IPS-18a (cell line): ENCODE measurements at regions not wholly inside any gene's neighbourhood (a gene's known extent, or its start where the extent isn't known, plus 50 kb on each side); places are given as distances from the start of the nearest gene placed in this dataset.

ENCODE experiments used
- H3K27ac ChIP-seq: one replicate; pipeline ENCODE4 v1.5.1; 2013; ENCODE audit warnings: low read length
- H3K27me3 ChIP-seq: one replicate; pipeline ENCODE4 v1.6.1; 2013; ENCODE audit warnings: mild to moderate bottlenecking, low read length; ENCODE audit not compliant: control insufficient read depth, insufficient read depth
- H3K36me3 ChIP-seq: one replicate; pipeline ENCODE4 v1.6.1; 2013; ENCODE audit warnings: low read depth, low read length; ENCODE audit not compliant: control insufficient read depth
- H3K4me1 ChIP-seq: one replicate; pipeline ENCODE4 v1.6.1; 2013; ENCODE audit warnings: low read depth, low read length; ENCODE audit not compliant: control insufficient read depth
- H3K4me3 ChIP-seq: one replicate; pipeline ENCODE4 v1.5.1; 2013; ENCODE audit warnings: low read length
- H3K9ac ChIP-seq: one replicate; pipeline ENCODE4 v1.6.1; 2013; ENCODE audit warnings: mild to moderate bottlenecking, low read length, moderate library complexity
- H3K9me3 ChIP-seq: one replicate; pipeline ENCODE4 v1.6.1; 2013; ENCODE audit warnings: low read depth, low read length; ENCODE audit not compliant: control insufficient read depth

DNA sequence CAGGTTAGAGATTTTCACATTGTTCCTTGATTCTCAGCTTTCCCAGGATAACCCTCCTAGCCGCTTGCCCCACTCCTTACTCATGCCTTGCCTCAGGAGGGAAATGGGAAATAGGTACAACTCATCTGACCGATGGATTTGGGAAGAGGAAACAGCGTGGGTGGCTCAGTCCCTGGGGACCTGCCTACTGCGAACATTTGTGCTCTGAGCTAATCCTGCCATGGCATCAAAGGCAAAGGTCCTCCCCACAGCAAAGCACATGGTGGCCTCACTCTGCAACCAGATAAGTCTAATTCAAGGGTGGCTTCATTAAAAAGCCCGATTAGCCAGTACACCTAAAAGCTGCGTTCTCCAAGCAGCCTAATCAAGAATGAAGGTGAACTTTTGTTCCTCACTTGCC, 82.4 kb upstream of the ADRA1B start:
- Histone ChIP-seq H3K36me3 (no peaks in the 10 kb centered on the region), H3K27ac (no peak overlapping the region), H3K9ac (no peak overlapping the region), H3K4me3 (no peak overlapping the region), H3K9me3 (no peaks in the 10 kb centered on the region), H3K4me1 (no peaks in the 10 kb centered on the region), H3K27me3 (no peaks in the 10 kb centered on the region)

GRCh38 chr5:159835548-159835947, 80.7 kb upstream of the ADRA1B start:
- H3K27ac ChIP-seq = no peak overlapping the region
- no peak overlapping the region for H3K4me3 ChIP-seq
- H3K36me3 ChIP-seq = no peaks in the 10 kb centered on the region
- H3K4me1 ChIP-seq = no peaks in the 10 kb centered on the region
- no peaks in the 10 kb centered on the region for H3K9me3 ChIP-seq
- no peaks in the 10 kb centered on the region for H3K27me3 ChIP-seq
- H3K9ac ChIP-seq = no peak overlapping the region

DNA sequence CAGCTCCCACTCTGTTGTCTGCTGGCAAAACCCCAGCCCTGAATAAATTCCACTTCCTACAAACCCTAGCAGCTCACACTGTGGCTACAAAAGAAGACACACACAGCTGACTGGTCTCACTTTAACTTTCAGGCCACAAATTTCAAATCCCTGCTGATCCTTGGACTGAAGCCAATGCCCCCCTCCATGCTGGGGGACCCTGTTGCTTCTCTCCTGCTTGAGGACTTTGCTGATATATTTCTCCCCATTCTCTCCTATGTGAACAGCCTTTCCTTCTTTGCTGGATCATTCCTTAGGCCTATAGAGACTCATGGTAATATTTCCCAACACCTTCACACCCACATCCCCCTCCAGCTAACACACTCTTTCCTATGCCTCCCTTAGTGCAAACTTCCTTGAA, 79.6 kb upstream of the ADRA1B start:
- Histone ChIP-seq H3K27me3 (no peaks in the 10 kb centered on the region), H3K4me3 (no peak overlapping the region), H3K9me3 (no peaks in the 10 kb centered on the region), H3K4me1 (no peaks in the 10 kb centered on the region), H3K27ac (no peak overlapping the region), H3K36me3 (no peaks in the 10 kb centered on the region), H3K9ac (no peak overlapping the region)

- no peak overlapping the region for H3K9ac ChIP-seq
- H3K4me3 ChIP-seq = no peak overlapping the region
- no peaks in the 10 kb centered on the region for H3K27me3 ChIP-seq
- no peaks in the 10 kb centered on the region for H3K36me3 ChIP-seq
- no peaks in the 10 kb centered on the region for H3K9me3 ChIP-seq
- H3K27ac ChIP-seq = no peak overlapping the region
- no peaks in the 10 kb centered on the region for H3K4me1 ChIP-seq
Measured at GRCh38 chr5:159837860-159838259, 78.4 kb upstream of the ADRA1B start.

DNA sequence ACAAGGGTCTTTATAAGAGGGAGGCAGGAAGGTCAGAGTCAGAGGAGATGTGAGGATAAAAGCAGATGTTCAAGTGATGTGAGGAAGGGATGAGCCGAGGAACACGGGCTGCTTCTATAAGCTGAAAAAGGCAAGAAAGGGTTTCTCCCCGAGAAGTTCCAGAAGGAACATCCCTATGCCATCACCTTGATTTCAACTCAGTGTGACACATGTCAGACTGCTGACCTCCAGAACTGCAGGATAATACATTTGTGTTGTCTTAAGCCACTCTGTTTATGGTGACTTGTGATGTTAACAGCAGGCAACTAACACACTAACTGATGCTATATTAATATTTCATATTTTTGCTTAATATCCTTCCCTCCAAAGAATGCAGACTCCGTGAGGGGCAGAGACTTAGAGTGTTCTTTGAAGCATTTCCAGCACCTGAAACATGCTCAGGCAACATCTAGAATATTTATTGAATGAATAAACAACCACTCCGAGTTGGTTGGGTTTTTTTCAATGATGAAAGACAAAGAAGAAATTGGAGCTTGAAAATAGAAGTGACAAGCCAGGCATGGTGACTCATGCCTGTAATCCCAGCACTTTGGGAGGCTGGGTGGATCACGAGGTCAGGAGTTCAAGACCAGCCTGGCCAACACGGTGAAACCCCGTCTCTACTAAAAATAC, 77.6 kb upstream of the ADRA1B start:
- Histone ChIP-seq H3K9ac (no peak overlapping the region), H3K4me1 (no peaks in the 10 kb centered on the region), H3K27ac (no peak overlapping the region), H3K36me3 (no peaks in the 10 kb centered on the region), H3K4me3 (no peak overlapping the region), H3K27me3 (no peaks in the 10 kb centered on the region), H3K9me3 (no peaks in the 10 kb centered on the region)

- Histone ChIP-seq H3K9ac (no peak overlapping the region), H3K9me3 (no peaks in the 10 kb centered on the region), H3K36me3 (no peaks in the 10 kb centered on the region), H3K4me1 (no peaks in the 10 kb centered on the region), H3K27ac (no peak overlapping the region), H3K4me3 (no peak overlapping the region), H3K27me3 (no peaks in the 10 kb centered on the region)
Measured at GRCh38 chr5:159844267-159845121, 71.8 kb upstream of the ADRA1B start.

GRCh38 chr5:159849437-159850083, 66.7 kb upstream of the ADRA1B start:
- H3K9ac ChIP-seq = no peak overlapping the region
- no peaks in the 10 kb centered on the region for H3K4me1 ChIP-seq
- H3K27ac ChIP-seq = no peak overlapping the region
- H3K27me3 ChIP-seq = no peaks in the 10 kb centered on the region
- no peak overlapping the region for H3K4me3 ChIP-seq
- no peaks in the 10 kb centered on the region for H3K36me3 ChIP-seq
- no peaks in the 10 kb centered on the region for H3K9me3 ChIP-seq

GRCh38 chr5:159850160-159850559, 66.1 kb upstream of the ADRA1B start:
- Histone ChIP-seq H3K9ac (no peak overlapping the region), H3K27me3 (no peaks in the 10 kb centered on the region), H3K36me3 (no peaks in the 10 kb centered on the region), H3K9me3 (no peaks in the 10 kb centered on the region), H3K4me1 (no peaks in the 10 kb centered on the region), H3K4me3 (no peak overlapping the region), H3K27ac (no peak overlapping the region)

DNA sequence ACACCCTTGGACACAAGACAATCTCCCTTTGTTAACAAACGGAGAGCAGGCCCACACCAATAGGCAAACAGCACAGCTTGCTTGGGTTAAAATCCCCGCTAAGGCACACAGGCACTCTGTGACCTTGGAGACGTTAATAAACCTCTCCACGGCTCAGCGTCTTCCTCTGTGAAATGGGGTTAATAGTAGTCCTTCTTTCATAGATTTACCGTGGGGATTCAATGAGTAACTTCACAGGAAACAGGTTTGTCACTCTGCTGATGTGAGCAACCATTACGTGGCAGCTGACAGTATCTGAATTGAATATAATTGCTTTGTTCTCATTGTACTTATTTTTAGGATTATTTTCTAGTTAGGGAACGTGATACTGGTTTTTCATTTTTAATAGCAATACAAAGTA, 65.2 kb upstream of the ADRA1B start:
- Histone ChIP-seq H3K9ac (no peak overlapping the region), H3K27ac (no peak overlapping the region), H3K4me1 (no peaks in the 10 kb centered on the region), H3K4me3 (no peak overlapping the region), H3K9me3 (no peaks in the 10 kb centered on the region), H3K36me3 (no peaks in the 10 kb centered on the region), H3K27me3 (no peaks in the 10 kb centered on the region)

- Histone ChIP-seq H3K4me1 (no peaks in the 10 kb centered on the region), H3K27me3 (no peaks in the 10 kb centered on the region), H3K36me3 (no peaks in the 10 kb centered on the region), H3K27ac (no peak overlapping the region), H3K9me3 (no peaks in the 10 kb centered on the region), H3K9ac (no peak overlapping the region), H3K4me3 (no peak overlapping the region)
Measured at GRCh38 chr5:159854916-159855315, 61.4 kb upstream of the ADRA1B start.

- Histone ChIP-seq H3K27ac (no peak overlapping the region), H3K9ac (no peak overlapping the region), H3K36me3 (no peaks in the 10 kb centered on the region), H3K27me3 (no peaks in the 10 kb centered on the region), H3K4me1 (no peaks in the 10 kb centered on the region), H3K9me3 (no peaks in the 10 kb centered on the region), H3K4me3 (no peak overlapping the region)
Measured at GRCh38 chr5:159855476-159856191, 60.6 kb upstream of the ADRA1B start.
